GM23338 (cell line): ENCODE measurements at regions not wholly inside any gene's neighbourhood (a gene's known extent, or its start where the extent isn't known, plus 50 kb on each side); places are given as distances from the start of the nearest gene placed in this dataset.
"Not testable (repeated sequence)": the region's sequence is repeated elsewhere in the genome, so short reads cannot be mapped to it uniquely, and the experiment has no call there.

Experiments used
- ATAC-seq: fragments of 200-7000 bp; cut with Tn5 transposase; 3 replicates; pipeline ENCODE4 v1.9.1; 2020
- DNase-seq: peaks from one replicate; pipeline ENCODE4 v3.0.0-alpha.2; 2015; ENCODE audit warnings: low spot score
- H2AFZ ChIP-seq: fragments of 200-600 bp; sonication (generic); 2 replicates; pipeline ENCODE4 v1.8.0; 2016; ENCODE audit warnings: antibody characterized with exemption, mild to moderate bottlenecking, moderate library complexity
- H3F3A ChIP-seq: fragments of 200-600 bp; sonication (generic); replicated peaks from 2 replicates; pipeline ENCODE4 v1.8.0; 2017; ENCODE audit warnings: antibody characterized with exemption, mixed run types, low read depth
- H3K27ac ChIP-seq: fragments of 200-600 bp; sonication (generic); 2 replicates; pipeline ENCODE4 v1.6.1; 2016; ENCODE audit warnings: low read depth
- H3K27me3 ChIP-seq: fragments of 200-600 bp; sonication (generic); 2 replicates; pipeline ENCODE4 v1.8.0; 2016; ENCODE audit warnings: mild to moderate bottlenecking, mixed run types, moderate library complexity; ENCODE audit not compliant: insufficient read depth
- H3K36me3 ChIP-seq: fragments of 200-600 bp; sonication (generic); 2 replicates; pipeline ENCODE4 v1.8.0; 2016; ENCODE audit warnings: mild to moderate bottlenecking; ENCODE audit not compliant: insufficient read depth
- H3K4me1 ChIP-seq: fragments of 200-600 bp; sonication (generic); 2 replicates; pipeline ENCODE4 v1.8.0; 2016; ENCODE audit warnings: mild to moderate bottlenecking, moderate library complexity; ENCODE audit not compliant: insufficient read depth
- H3K4me2 ChIP-seq: fragments of 200-600 bp; sonication (generic); 2 replicates; pipeline ENCODE4 v1.7.1; 2017; ENCODE audit warnings: mixed run types
- H3K4me3 ChIP-seq: fragments of 200-600 bp; sonication (generic); 2 replicates; pipeline ENCODE4 v1.6.1; 2016; ENCODE audit warnings: mixed run types
- H3K79me2 ChIP-seq: fragments of 200-600 bp; sonication (generic); replicated peaks from 2 replicates; pipeline ENCODE4 v1.8.0; 2017; ENCODE audit warnings: mild to moderate bottlenecking; ENCODE audit not compliant: insufficient read depth
- H3K9me2 ChIP-seq: fragments of 200-600 bp; sonication (generic); 2 replicates; pipeline ENCODE4 v1.8.0; 2017; ENCODE audit not compliant: insufficient read depth
- H4K20me1 ChIP-seq: fragments of 200-600 bp; sonication (generic); replicated peaks from 2 replicates; pipeline ENCODE4 v1.8.0; 2017; ENCODE audit warnings: mild to moderate bottlenecking; ENCODE audit not compliant: insufficient read depth
- H3K27ac Mint-ChIP-seq: 2 replicates; pipeline ENCODE4 v1.8.0; 2020; ENCODE audit warnings: inconsistent platforms, mild to moderate bottlenecking, moderate library complexity, mixed read lengths
- H3K27me3 Mint-ChIP-seq: 3 replicates; pipeline ENCODE4 v1.8.0; 2022; ENCODE audit warnings: low read depth, mild to moderate bottlenecking, moderate library complexity, mixed read lengths, inconsistent platforms; ENCODE audit not compliant: insufficient read depth, poor library complexity
- H3K36me3 Mint-ChIP-seq: 3 replicates; pipeline ENCODE4 v1.8.0; 2021; ENCODE audit warnings: low read depth, mild to moderate bottlenecking, inconsistent platforms, moderate library complexity, mixed read lengths
- H3K4me1 Mint-ChIP-seq: 3 replicates; pipeline ENCODE4 v1.8.0; 2020; ENCODE audit warnings: mild to moderate bottlenecking, inconsistent platforms, mixed read lengths
- H3K4me3 Mint-ChIP-seq: 3 replicates; pipeline ENCODE4 v1.8.0; 2021; ENCODE audit warnings: moderate library complexity, mild to moderate bottlenecking, inconsistent platforms, mixed read lengths
- H3K9me3 Mint-ChIP-seq: 3 replicates; pipeline ENCODE4 v1.8.0; 2020; ENCODE audit warnings: moderate library complexity, mild to moderate bottlenecking, inconsistent platforms, mixed read lengths
- CTCF ChIP-seq, 2 experiments: fragments of 200-600 bp in 1 of 2; sonication (generic) in 1 of 2; conservative IDR thresholded peaks; 2 replicates each; pipeline versions ENCODE4 v1.5.1 to v1.6.1; 2016 to 2017; ENCODE audit warnings: antibody characterized with exemption in 2 of 2, low read depth in 2 of 2, mild to moderate bottlenecking in 2 of 2, moderate library complexity in 1 of 2
- EZH2phosphoT487 ChIP-seq: fragments of 200-600 bp; sonication (generic); IDR thresholded peaks from one replicate; pipeline ENCODE4 v1.8.1; 2018; ENCODE audit warnings: antibody characterized with exemption; ENCODE audit not compliant: unreplicated experiment
- NANOG ChIP-seq: IDR thresholded peaks from 2 replicates; pipeline ENCODE4 v1.6.1; 2016; ENCODE audit warnings: antibody characterized with exemption, borderline replicate concordance
- REST ChIP-seq: IDR thresholded peaks from one replicate; pipeline ENCODE4 v1.6.1; 2018; ENCODE audit warnings: antibody characterized with exemption; ENCODE audit not compliant: unreplicated experiment
- ZNF114 ChIP-seq: fragments of 250-450 bp; sonication (Bioruptor Pico); IDR thresholded peaks from 2 replicates; pipeline ENCODE4 v1.5.0; 2020; ENCODE audit warnings: mild to moderate bottlenecking, moderate library complexity
- ZNF331 ChIP-seq: fragments of 250-450 bp; sonication (Bioruptor Pico); IDR thresholded peaks from 2 replicates; pipeline ENCODE4 v1.5.0; 2020; ENCODE audit warnings: low read depth, mild to moderate bottlenecking, moderate library complexity
- ZNF462 ChIP-seq: fragments of 250-450 bp; sonication (Bioruptor Pico); IDR thresholded peaks from 2 replicates; pipeline ENCODE4 v1.5.0; 2020; ENCODE audit warnings: mild to moderate bottlenecking, moderate library complexity

GRCh38 chr11:121379145-121379810 lies 72.8 kb upstream of the SORL1 start:
- not testable (repeated sequence) for H3K4me2 ChIP-seq, H3K27me3 ChIP-seq, H3K27ac ChIP-seq, H3K36me3 ChIP-seq, H4K20me1 ChIP-seq, H3K36me3 Mint-ChIP-seq, H3K79me2 ChIP-seq, H3K4me3 ChIP-seq, H3K4me3 Mint-ChIP-seq, H3K27me3 Mint-ChIP-seq, H3K9me3 Mint-ChIP-seq
- ATAC-seq (peak; percentile 97), DNase-seq (peak; percentile 81)
- Histone ChIP-seq H3F3A (peaks cover 11% of the 10 kb centered on the region; the same call in 1 of the 2 replicates), H2AFZ (peak overlapping the region; percentile 86), H3K4me1 (peaks cover 24% of the 10 kb centered on the region), H3K9me2 (peaks cover 11% of the 10 kb centered on the region)
- peak; percentile 71 to 80 for TF ChIP-seq CTCF (conservative IDR thresholded peaks at IDR 0.05; ENCODE audit: low read depth in 2 of 2)
- peak overlapping the region; percentile 33 for H3K27ac Mint-ChIP-seq
- peaks cover 28% of the 10 kb centered on the region for H3K4me1 Mint-ChIP-seq

- ATAC-seq = no peak
- H3K4me3 ChIP-seq = no peak overlapping the region
- no peak for DNase-seq
- no peaks in the 10 kb centered on the region for H4K20me1 ChIP-seq
- Mint-ChIP-seq H3K27ac (no peak overlapping the region), H3K9me3 (no peaks in the 10 kb centered on the region), H3K4me1 (peaks cover 15% of the 10 kb centered on the region), H3K36me3 (no peaks in the 10 kb centered on the region), H3K27me3 (peaks cover 4% of the 10 kb centered on the region), H3K4me3 (no peak overlapping the region)
- H3K79me2 ChIP-seq = no peaks in the 10 kb centered on the region
- no peaks in the 10 kb centered on the region for H3F3A ChIP-seq
- no peak overlapping the region for H3K4me2 ChIP-seq
- no peaks in the 10 kb centered on the region for H3K36me3 ChIP-seq
- H3K4me1 ChIP-seq = peaks cover 10% of the 10 kb centered on the region
- H3K27ac ChIP-seq = no peak overlapping the region
- no peaks in the 10 kb centered on the region for H3K27me3 ChIP-seq
- peaks cover 16% of the 10 kb centered on the region for H3K9me2 ChIP-seq
- H2AFZ ChIP-seq = no peak overlapping the region
- no peak for TF ChIP-seq ZNF114 (CRISPR knock-in tag)
- TF ChIP-seq NANOG = no peak
- no peak for TF ChIP-seq ZNF462
- TF ChIP-seq CTCF (conservative IDR thresholded peaks at IDR 0.05; ENCODE audit: low read depth in 2 of 2) = no peak
- no peak for TF ChIP-seq EZH2phosphoT487
- no peak for TF ChIP-seq REST
- no peak for TF ChIP-seq ZNF331
Observed at GRCh38 chr11:121383716-121384115, 68.4 kb upstream of the SORL1 start.
